NB4 (cell line): ENCODE measurements at regions not wholly inside any gene's neighbourhood (a gene's known extent, or its start where the extent isn't known, plus 50 kb on each side); places are given as distances from the start of the nearest gene placed in this dataset.

ENCODE experiments used
- POLR2A ChIP-seq: IDR thresholded peaks from 2 replicates; pipeline ENCODE4 v1.6.1; 2011; ENCODE audit warnings: mild to moderate bottlenecking; ENCODE audit not compliant: insufficient read length; ENCODE audit errors: extremely low read depth
- TF ChIP-seq, protein P1 (sequence below): IDR thresholded peaks from one replicate; pipeline ENCODE4 v1.5.1; 2012; ENCODE audit warnings: low read depth, low read length

DNA sequence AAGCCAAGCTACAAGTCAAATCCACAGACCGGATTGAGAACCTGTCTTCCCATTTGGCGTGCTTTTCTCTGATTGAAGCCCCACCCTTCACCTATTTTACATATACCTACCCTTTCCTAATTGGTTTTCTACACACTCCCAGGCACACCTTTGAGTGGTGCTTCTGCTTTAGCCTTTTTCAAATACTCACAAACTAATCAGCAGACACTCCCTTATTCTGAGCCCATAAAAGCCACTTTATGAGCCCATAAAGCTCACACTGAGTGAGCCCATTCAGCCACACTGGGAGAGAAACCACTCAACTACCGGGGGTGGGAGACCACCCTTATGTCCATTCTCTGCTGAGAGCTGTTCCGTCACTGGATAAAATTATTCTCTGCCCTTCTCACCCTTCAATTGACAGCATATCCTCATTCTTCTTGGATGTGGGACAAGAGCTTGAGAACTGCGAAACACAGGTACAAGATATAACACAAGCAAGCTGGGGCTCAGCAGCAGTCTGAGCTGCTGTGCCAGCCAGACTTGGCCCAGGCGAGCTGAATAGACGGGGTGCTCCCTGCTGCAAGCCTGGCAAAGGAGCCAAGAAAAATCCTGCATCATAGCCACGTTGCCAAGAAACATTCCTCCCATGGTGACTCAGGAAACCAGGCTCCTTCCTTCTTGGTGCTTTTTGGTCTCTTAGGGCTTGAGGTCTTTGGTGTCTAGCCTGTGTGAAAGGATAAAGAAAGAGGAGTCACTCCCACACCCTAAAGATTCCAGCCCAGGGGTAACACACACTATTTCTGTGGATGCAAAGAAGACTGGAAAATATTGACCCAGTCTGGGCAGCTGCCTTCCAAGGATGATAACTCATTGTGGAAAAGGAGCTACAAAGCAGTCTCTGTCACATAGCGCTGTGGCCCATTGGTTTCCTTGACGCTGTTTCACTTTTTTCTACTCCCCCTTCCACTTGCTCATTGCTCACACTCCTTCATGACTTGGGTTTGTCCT lies 609.7 kb downstream of the MCTP2 start:
- TF ChIP-seq, protein P1, sequence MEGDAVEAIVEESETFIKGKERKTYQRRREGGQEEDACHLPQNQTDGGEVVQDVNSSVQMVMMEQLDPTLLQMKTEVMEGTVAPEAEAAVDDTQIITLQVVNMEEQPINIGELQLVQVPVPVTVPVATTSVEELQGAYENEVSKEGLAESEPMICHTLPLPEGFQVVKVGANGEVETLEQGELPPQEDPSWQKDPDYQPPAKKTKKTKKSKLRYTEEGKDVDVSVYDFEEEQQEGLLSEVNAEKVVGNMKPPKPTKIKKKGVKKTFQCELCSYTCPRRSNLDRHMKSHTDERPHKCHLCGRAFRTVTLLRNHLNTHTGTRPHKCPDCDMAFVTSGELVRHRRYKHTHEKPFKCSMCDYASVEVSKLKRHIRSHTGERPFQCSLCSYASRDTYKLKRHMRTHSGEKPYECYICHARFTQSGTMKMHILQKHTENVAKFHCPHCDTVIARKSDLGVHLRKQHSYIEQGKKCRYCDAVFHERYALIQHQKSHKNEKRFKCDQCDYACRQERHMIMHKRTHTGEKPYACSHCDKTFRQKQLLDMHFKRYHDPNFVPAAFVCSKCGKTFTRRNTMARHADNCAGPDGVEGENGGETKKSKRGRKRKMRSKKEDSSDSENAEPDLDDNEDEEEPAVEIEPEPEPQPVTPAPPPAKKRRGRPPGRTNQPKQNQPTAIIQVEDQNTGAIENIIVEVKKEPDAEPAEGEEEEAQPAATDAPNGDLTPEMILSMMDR, result no peak
- TF ChIP-seq POLR2A, result no peak
